HCT116 (cell line): ENCODE measurements at regions not wholly inside any gene's neighbourhood (a gene's known extent, or its start where the extent isn't known, plus 50 kb on each side); places are given as distances from the start of the nearest gene placed in this dataset.

Experiments used
- ATAC-seq: fragments of 200-7000 bp; cut with Tn5 transposase; 2 replicates; pipeline ENCODE4 v1.9.1; 2020; ENCODE audit warnings: mild to moderate bottlenecking, moderate library complexity
- BruUV-seq: library from RNA; stranded (reverse); fragments of 400-500 nt; replicated peaks from 2 replicates; lab custom pipeline; 2021; lab: Mats Ljungman, UMichigan
- CTCF ChIA-PET: fragments of 300-600 bp; sonication (Branson Sonifier 250); formaldehyde crosslinking; loops from one replicate; lab custom pipeline; 2021; ENCODE audit warnings: antibody characterized with exemption; lab: Charles Lee
- POLR2A ChIA-PET: fragments of 300-600, 350-600 bp; sonication (Branson Sonifier 250); formaldehyde crosslinking; loops from one replicate; lab custom pipeline; 2021; ENCODE audit warnings: antibody characterized with exemption; lab: Charles Lee
- RAD21 ChIA-PET, 2 experiments: fragments of 300-600 bp; sonication (Branson Sonifier 250); formaldehyde crosslinking; loops; one replicate each; lab custom pipeline; 2023; ENCODE audit warnings: low total read pairs in 2 of 2; ENCODE audit not compliant: uncharacterized antibody in 2 of 2, unreplicated experiment in 2 of 2, low non-redundant PET in 1 of 2; lab: Charles Lee
- DNase-seq: peaks from one replicate; pipeline ENCODE4 v3.0.0-alpha.2; 2010; ENCODE audit warnings: low read depth, low spot score
- H2AFZ ChIP-seq: fragments of 200-600 bp; shearing (Covaris generic), sonication (generic); 2 replicates; pipeline ENCODE4 v1.6.1; 2017; ENCODE audit warnings: low read depth, mixed run types, mixed read lengths, antibody characterized with exemption, low read length; ENCODE audit not compliant: poor library complexity, severe bottlenecking
- H3K27ac ChIP-seq: 2 replicates; pipeline ENCODE4 v1.5.1; 2012; ENCODE audit warnings: low read depth, low read length
- H3K27me3 ChIP-seq: fragments of 200-600 bp; sonication (generic); 2 replicates; pipeline ENCODE4 v1.6.1; 2016; ENCODE audit warnings: mixed run types, low read length, mixed read lengths; ENCODE audit not compliant: insufficient read depth
- H3K36me3 ChIP-seq, 2 experiments: fragments of 200-500 bp in 1 of 2; fragments of 200-600 bp in 1 of 2; sonication (Bioruptor generic) in 1 of 2; sonication (generic) in 1 of 2; 2 replicates each; pipeline versions ENCODE4 v1.5.1 to v1.6.1; 2014 to 2016; ENCODE audit warnings: low read length in 2 of 2, inconsistent platforms in 1 of 2, mixed read lengths in 1 of 2, mixed run types in 1 of 2; ENCODE audit not compliant: insufficient read depth in 2 of 2, control insufficient read depth in 1 of 2
- H3K4me1 ChIP-seq, 2 experiments: fragments of 200-600 bp in 1 of 2; sonication (generic) in 1 of 2; 2 replicates each; pipeline versions ENCODE4 v1.5.1 to v1.6.1; 2012 to 2017; ENCODE audit warnings: low read length in 2 of 2, inconsistent platforms in 1 of 2, mild to moderate bottlenecking in 1 of 2, mixed read lengths in 1 of 2, mixed run types in 1 of 2, moderate library complexity in 1 of 2; ENCODE audit not compliant: insufficient read depth in 2 of 2, control insufficient read depth in 1 of 2
- H3K4me2 ChIP-seq: fragments of 200-600 bp; sonication (generic); 2 replicates; pipeline ENCODE4 v1.6.1; 2017; ENCODE audit warnings: mixed run types, low read length, mixed read lengths
- H3K4me3 ChIP-seq, 2 experiments: fragments of 200-600 bp in 1 of 2; sonication (generic) in 1 of 2; replicated peaks in 1 of 2; 2 replicates each; pipeline ENCODE4 v1.5.1; 2011 to 2016; ENCODE audit warnings: low read length in 2 of 2, control low read depth in 1 of 2, low read depth in 1 of 2, mild to moderate bottlenecking in 1 of 2, mixed read lengths in 1 of 2, mixed run types in 1 of 2
- H3K79me2 ChIP-seq: fragments of 200-600 bp; sonication (generic); 2 replicates; pipeline ENCODE4 v1.6.1; 2017; ENCODE audit warnings: mild to moderate bottlenecking, mixed run types, low read length, moderate library complexity, mixed read lengths; ENCODE audit not compliant: insufficient read depth
- H3K9ac ChIP-seq: fragments of 200-600 bp; sonication (generic); 2 replicates; pipeline ENCODE4 v1.6.1; 2016; ENCODE audit warnings: low read length, mixed read lengths
- H3K9me2 ChIP-seq: fragments of 200-600 bp; sonication (generic), shearing (Covaris generic); 2 replicates; pipeline ENCODE4 v1.6.1; 2017; ENCODE audit warnings: mixed run types, mild to moderate bottlenecking, moderate library complexity; ENCODE audit not compliant: insufficient read depth
- H3K9me3 ChIP-seq, 2 experiments: fragments of 200-500 bp in 1 of 2; fragments of 200-600 bp in 1 of 2; sonication (Bioruptor generic) in 1 of 2; sonication (generic) in 1 of 2; 2 replicates each; pipeline ENCODE4 v1.6.1; 2014 to 2017; ENCODE audit warnings: low read length in 2 of 2, mixed read lengths in 2 of 2, inconsistent platforms in 1 of 2, low read depth in 1 of 2, mild to moderate bottlenecking in 1 of 2, mixed run types in 1 of 2, moderate library complexity in 1 of 2; ENCODE audit not compliant: control insufficient read depth in 1 of 2, insufficient read depth in 1 of 2
- H4K20me1 ChIP-seq: fragments of 200-600 bp; sonication (generic), shearing (Covaris generic); 2 replicates; pipeline ENCODE4 v1.6.1; 2017; ENCODE audit warnings: mixed run types, mild to moderate bottlenecking, moderate library complexity; ENCODE audit not compliant: insufficient read depth
- ATF3 ChIP-seq: IDR thresholded peaks from 2 replicates; pipeline ENCODE4 v1.6.1; 2012
- CTCF ChIP-seq, 3 experiments: fragments of 200-600 bp in 1 of 3; sonication (generic) in 1 of 3; IDR thresholded peaks in 2 of 3; conservative IDR thresholded peaks in 1 of 3; 2 replicates each; pipeline ENCODE4 v1.5.1; 2012 to 2017; ENCODE audit warnings: low read depth in 2 of 3, low read length in 2 of 3, antibody characterized with exemption in 1 of 3, borderline replicate concordance in 1 of 3, control low read depth in 1 of 3, mild to moderate bottlenecking in 1 of 3, mixed read lengths in 1 of 3, mixed run types in 1 of 3, moderate library complexity in 1 of 3; ENCODE audit not compliant: insufficient read depth in 1 of 3
- ELF1 ChIP-seq: IDR thresholded peaks from 2 replicates; pipeline ENCODE4 v1.6.1; 2012; ENCODE audit warnings: low read depth, borderline replicate concordance
- EZH2 ChIP-seq: fragments of 200-600 bp; sonication (generic); IDR thresholded peaks from 2 replicates; pipeline ENCODE4 v1.6.1; 2017; ENCODE audit warnings: antibody characterized with exemption, mixed run types
- POLR2A ChIP-seq: IDR thresholded peaks from 2 replicates; pipeline ENCODE4 v1.7.0; 2011; ENCODE audit warnings: borderline replicate concordance; ENCODE audit not compliant: insufficient read depth, insufficient read length; ENCODE audit errors: extremely low read depth
- SRF ChIP-seq: IDR thresholded peaks from 2 replicates; pipeline ENCODE4 v1.6.1; 2012; ENCODE audit warnings: low read depth
- TCF7L2 ChIP-seq: IDR thresholded peaks from 2 replicates; pipeline ENCODE4 v1.7.0; 2011; ENCODE audit warnings: borderline replicate concordance, inconsistent platforms; ENCODE audit not compliant: insufficient read depth, insufficient read length; ENCODE audit errors: extremely low read depth
- YY1 ChIP-seq: IDR thresholded peaks from 2 replicates; pipeline ENCODE4 v1.6.1; 2011; ENCODE audit warnings: low read length, low read depth, moderate library complexity, mild to moderate bottlenecking; ENCODE audit not compliant: insufficient replicate concordance; ENCODE audit errors: extremely low read depth
- ZBTB33 ChIP-seq: IDR thresholded peaks from 2 replicates; pipeline ENCODE4 v1.6.1; 2011; ENCODE audit warnings: mild to moderate bottlenecking, low read length, moderate library complexity; ENCODE audit not compliant: insufficient replicate concordance; ENCODE audit errors: extremely low read depth
- ZFX ChIP-seq: fragments of 450-650 bp; IDR thresholded peaks from 2 replicates; pipeline ENCODE4 v1.6.1; 2017
- intact Hi-C: fragments of 100-400 bp; cut with micrococcal nuclease; formaldehyde crosslinking; loops from 2 replicates; pipeline ENCODE4 v1.10.0; 2022

- ChIA-PET RAD21 (no interaction called here), CTCF (no interaction called here), POLR2A (no interaction called here)
- Histone ChIP-seq H3K27me3 (no peaks in the 10 kb centered on the region), H4K20me1 (no peaks in the 10 kb centered on the region), H3K27ac (no peak overlapping the region), H3K36me3 (no peaks in the 10 kb centered on the region), H3K9me3 (peaks cover 5 to 20% of the 10 kb centered on the region in 2 experiments; a peak in 2 of 4 replicates), H3K79me2 (no peaks in the 10 kb centered on the region), H3K9ac (no peak overlapping the region), H3K9me2 (no peaks in the 10 kb centered on the region), H3K4me1 (no peaks in the 10 kb centered on the region), H2AFZ (no peak overlapping the region), H3K4me3 (no peak overlapping the region), H3K4me2 (no peak overlapping the region)
- DNase-seq (no peak), ATAC-seq (no peak)
- intact Hi-C loops: no loop called here
- BruUV-seq: no TSS peak
- no peak for TF ChIP-seq EZH2
- TF ChIP-seq YY1: no peak
- TF ChIP-seq ZFX: no peak
- TF ChIP-seq POLR2A: no peak
- no peak for TF ChIP-seq TCF7L2
- TF ChIP-seq ELF1: no peak
- no peak for TF ChIP-seq SRF
- no peak for TF ChIP-seq ZBTB33
- TF ChIP-seq ATF3: no peak
- TF ChIP-seq CTCF (IDR thresholded peaks at IDR 0.05 in 2 of 3, conservative IDR thresholded peaks at IDR 0.05 in 1 of 3; ENCODE audit: borderline replicate concordance in 1 of 3, insufficient read depth in 1 of 3, low read depth in 2 of 3, low read length in 2 of 3): no peak
Observed at GRCh38 chr12:23281295-23281694, 656.3 kb downstream of the ETNK1 start.
